Left ventricle myocardium inferior (tissue), 1 donor: ENCODE measurements at regions not wholly inside any gene's neighbourhood (a gene's known extent, or its start where the extent isn't known, plus 50 kb on each side); places are given as distances from the start of the nearest gene placed in this dataset.
"Not testable (repeated sequence)": the region's sequence is repeated elsewhere in the genome, so short reads cannot be mapped to it uniquely, and the experiment has no call there.

Experiments
- DNase-seq: peaks from one replicate; pipeline ENCODE4 v3.0.0-alpha.2; 2020
- H3K27ac ChIP-seq: fragments of 200-600 bp; replicated peaks from 2 replicates; pipeline ENCODE4 v1.8.0; 2021
- H3K27me3 ChIP-seq: fragments of 200-600 bp; 2 replicates; pipeline ENCODE4 v1.8.0; 2021; ENCODE audit warnings: low read depth
- H3K36me3 ChIP-seq: fragments of 200-600 bp; 2 replicates; pipeline ENCODE4 v1.8.0; 2021
- H3K4me1 ChIP-seq: fragments of 200-600 bp; 2 replicates; pipeline ENCODE4 v1.8.0; 2021
- H3K4me3 ChIP-seq: fragments of 200-600 bp; 2 replicates; pipeline ENCODE4 v1.8.0; 2021; ENCODE audit warnings: mild to moderate bottlenecking, moderate library complexity
- H3K9me3 ChIP-seq: fragments of 200-600 bp; replicated peaks from 2 replicates; pipeline ENCODE4 v1.8.0; 2021
- intact Hi-C: fragments of 100-400 bp; cut with micrococcal nuclease; formaldehyde crosslinking; loops from one replicate; pipeline ENCODE4 v1.11.0; 2022
- TF ChIP-seq, protein P1 (sequence below): fragments of 200-600 bp; IDR thresholded peaks from 2 replicates; pipeline ENCODE4 v1.8.0; 2021; ENCODE audit warnings: antibody characterized with exemption, mild to moderate bottlenecking, borderline replicate concordance
- donor health status: DM: no; HTN: yes; CAD: no; lungs with severe emphysema.

DNA sequence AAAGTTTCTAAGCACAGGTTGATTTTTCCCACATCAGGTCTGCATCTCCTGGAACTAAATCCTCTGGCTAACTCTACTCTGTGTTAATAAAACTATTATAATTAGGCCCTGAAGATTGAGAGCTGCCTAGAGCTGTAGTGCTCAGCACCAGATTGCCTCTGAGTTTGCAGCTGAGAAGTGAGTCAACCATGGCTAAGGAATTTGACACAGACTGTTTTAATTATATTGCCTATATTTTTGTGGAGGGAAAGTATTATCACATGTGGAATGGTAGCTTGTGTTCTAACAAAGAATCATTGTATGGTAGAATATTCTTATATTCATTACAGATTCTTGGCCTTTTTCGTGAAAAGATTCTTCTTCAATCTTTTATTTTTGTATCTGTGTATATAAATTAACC is 1907.6 kb upstream of the TENM3 start:
- H3K4me1 ChIP-seq = no peaks in the 10 kb centered on the region
- no peaks in the 10 kb centered on the region for H3K36me3 ChIP-seq
- no peak for DNase-seq
- H3K4me3 ChIP-seq = no peak overlapping the region
- no peaks in the 10 kb centered on the region for H3K9me3 ChIP-seq
- intact Hi-C loops = no loop called here
- TF ChIP-seq, protein P1, sequence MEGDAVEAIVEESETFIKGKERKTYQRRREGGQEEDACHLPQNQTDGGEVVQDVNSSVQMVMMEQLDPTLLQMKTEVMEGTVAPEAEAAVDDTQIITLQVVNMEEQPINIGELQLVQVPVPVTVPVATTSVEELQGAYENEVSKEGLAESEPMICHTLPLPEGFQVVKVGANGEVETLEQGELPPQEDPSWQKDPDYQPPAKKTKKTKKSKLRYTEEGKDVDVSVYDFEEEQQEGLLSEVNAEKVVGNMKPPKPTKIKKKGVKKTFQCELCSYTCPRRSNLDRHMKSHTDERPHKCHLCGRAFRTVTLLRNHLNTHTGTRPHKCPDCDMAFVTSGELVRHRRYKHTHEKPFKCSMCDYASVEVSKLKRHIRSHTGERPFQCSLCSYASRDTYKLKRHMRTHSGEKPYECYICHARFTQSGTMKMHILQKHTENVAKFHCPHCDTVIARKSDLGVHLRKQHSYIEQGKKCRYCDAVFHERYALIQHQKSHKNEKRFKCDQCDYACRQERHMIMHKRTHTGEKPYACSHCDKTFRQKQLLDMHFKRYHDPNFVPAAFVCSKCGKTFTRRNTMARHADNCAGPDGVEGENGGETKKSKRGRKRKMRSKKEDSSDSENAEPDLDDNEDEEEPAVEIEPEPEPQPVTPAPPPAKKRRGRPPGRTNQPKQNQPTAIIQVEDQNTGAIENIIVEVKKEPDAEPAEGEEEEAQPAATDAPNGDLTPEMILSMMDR = no peak
- H3K27me3 ChIP-seq = no peaks in the 10 kb centered on the region
- no peak overlapping the region for H3K27ac ChIP-seq

DNA sequence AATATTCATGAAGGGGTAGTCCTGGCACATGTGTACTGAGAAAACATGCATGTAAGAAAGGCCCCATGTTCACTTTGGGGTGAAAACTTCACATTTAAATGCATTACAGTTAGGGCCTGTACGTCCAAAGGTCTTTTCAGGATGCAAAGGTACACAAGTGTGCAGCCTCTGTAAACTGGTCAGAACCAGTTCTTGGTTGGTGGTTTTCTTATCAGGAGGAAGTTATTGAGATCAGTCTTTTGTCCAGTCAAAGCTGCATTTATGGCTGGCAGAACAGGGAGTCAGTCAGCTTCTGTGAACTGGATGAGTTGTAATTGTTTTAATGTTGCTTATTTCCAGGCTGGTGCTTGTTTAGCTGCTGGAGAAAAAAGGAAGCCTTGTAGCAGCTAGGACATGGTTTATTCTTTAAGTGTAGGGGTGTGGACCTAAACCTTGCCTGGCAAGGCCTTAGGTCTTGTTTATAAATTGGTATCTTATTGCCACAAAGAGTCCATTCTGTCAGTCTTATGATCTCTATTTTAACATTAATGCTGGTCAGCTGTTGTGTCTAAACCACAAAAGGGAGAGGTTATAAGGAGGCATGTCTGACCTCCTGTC is 1906.6 kb upstream of the TENM3 start:
- no peaks in the 10 kb centered on the region for H3K36me3 ChIP-seq
- TF ChIP-seq, protein P1 = no peak
- H3K4me3 ChIP-seq = no peak overlapping the region
- H3K4me1 ChIP-seq = no peaks in the 10 kb centered on the region
- no peak for DNase-seq
- no peak overlapping the region for H3K27ac ChIP-seq
- H3K9me3 ChIP-seq = no peaks in the 10 kb centered on the region
- intact Hi-C loops = no loop called here
- H3K27me3 ChIP-seq = no peaks in the 10 kb centered on the region

DNA sequence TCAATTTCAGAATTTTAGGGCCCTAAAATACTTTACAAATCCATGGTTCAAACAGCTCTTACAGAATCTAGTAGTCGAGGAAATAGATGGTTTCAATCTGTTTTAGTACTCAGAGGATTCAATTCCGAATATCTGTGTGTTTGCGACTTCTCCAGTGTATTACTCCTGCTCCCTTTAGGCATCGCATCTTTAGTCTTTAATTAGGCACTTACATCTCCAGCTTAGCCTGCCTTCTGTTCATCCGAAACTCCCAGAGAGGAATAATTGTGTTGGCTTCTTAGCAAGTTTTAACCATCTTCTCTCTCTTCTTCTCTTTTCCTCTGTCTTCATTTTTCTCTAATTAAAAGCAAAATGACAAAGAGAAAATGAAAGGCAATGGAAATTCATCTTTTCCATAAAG is 1901.3 kb upstream of the TENM3 start:
- Histone ChIP-seq H3K27me3 (no peaks in the 10 kb centered on the region), H3K9me3 (no peaks in the 10 kb centered on the region), H3K27ac (no peak overlapping the region), H3K4me1 (no peaks in the 10 kb centered on the region), H3K36me3 (no peaks in the 10 kb centered on the region), H3K4me3 (no peak overlapping the region)
- intact Hi-C loops = no loop called here
- no peak for DNase-seq
- TF ChIP-seq, protein P1 = no peak

DNA sequence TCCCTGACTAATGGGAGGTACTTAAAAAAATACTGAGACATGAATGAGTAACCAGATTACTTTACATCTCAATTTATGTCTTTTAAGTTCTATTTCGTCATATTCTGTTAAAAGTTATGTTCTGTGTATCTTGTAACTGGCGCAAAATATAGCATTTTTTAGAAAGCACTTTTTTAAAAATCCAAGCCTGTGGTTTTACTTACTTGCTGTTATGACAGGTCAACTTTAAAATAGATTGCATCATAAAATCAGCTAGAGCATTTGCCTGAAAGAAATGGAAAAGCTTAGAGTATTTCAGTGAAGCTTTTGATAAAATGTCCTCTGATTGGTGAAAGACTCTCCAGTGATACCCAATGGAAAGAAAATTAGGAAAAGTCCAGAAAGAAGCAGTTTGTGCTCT is 1892.3 kb upstream of the TENM3 start:
- Histone ChIP-seq H3K36me3 (no peaks in the 10 kb centered on the region), H3K4me1 (no peaks in the 10 kb centered on the region), H3K9me3 (peaks cover 4% of the 10 kb centered on the region), H3K27ac (no peak overlapping the region), H3K27me3 (no peaks in the 10 kb centered on the region), H3K4me3 (no peak overlapping the region)
- intact Hi-C loops = no loop called here
- no peak for DNase-seq
- TF ChIP-seq, protein P1 = no peak

DNA sequence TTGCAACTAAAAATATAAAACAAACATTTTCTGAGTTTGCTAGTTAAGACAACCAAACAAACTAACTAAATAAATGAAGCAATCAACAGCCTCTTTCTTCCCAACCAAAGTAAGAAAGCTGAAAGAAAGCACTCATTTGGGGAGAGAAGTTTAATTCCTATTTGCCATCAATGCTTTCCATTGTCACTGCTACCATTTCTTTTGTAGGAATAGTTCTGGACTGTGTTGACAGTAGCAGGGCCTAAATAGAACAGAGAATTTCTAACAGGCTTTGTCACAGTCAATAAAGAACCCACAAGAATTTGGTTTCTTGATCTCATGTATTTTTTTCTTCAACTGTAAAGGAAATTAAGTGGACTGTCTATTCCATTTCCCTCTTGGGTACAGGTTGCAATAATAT is 1886.4 kb upstream of the TENM3 start:
- peaks cover 20% of the 10 kb centered on the region for H3K9me3 ChIP-seq
- no peak overlapping the region for H3K4me3 ChIP-seq
- H3K27me3 ChIP-seq = no peaks in the 10 kb centered on the region
- intact Hi-C loops = no loop called here
- H3K4me1 ChIP-seq = no peaks in the 10 kb centered on the region
- no peaks in the 10 kb centered on the region for H3K36me3 ChIP-seq
- TF ChIP-seq, protein P1 = no peak
- no peak overlapping the region for H3K27ac ChIP-seq
- DNase-seq = no peak

DNA sequence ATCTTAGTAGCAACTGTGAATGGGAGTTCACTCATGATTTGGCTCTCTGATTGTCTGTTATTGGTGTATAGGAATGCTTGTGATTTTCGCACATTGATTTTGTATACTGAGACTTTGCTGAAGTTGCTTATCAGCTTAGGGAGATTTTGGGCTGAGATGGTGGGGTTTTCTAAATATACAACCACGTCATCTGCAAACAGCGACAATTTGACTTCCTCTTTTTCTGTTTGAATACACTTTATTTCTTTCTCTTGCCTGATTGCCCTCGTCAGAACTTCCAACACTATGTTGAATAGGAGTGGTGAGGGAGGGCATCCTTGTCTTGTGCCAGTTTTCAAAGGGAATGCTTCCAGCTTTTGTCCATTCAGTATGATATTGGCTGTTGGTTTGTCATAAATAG is 1883.1 kb upstream of the TENM3 start:
- H3K4me1 ChIP-seq, H3K4me3 ChIP-seq, H3K27me3 ChIP-seq, H3K27ac ChIP-seq, intact Hi-C loops, DNase-seq, H3K36me3 ChIP-seq: not testable (repeated sequence)
- peaks cover 16% of the 10 kb centered on the region for H3K9me3 ChIP-seq
